HepG2 (cell line): ENCODE measurements at regions not wholly inside any gene's neighbourhood (a gene's known extent, or its start where the extent isn't known, plus 50 kb on each side); places are given as distances from the start of the nearest gene placed in this dataset.

Source experiments
- BRD4 ChIP-seq: sonication (generic); formaldehyde crosslinking; IDR thresholded peaks from 2 replicates; pipeline ENCODE4 v1.4.0; 2020; ENCODE audit warnings: missing genetic modification reagents
- CREB1 ChIP-seq, 2 experiments: fragments of 450-650 bp in 1 of 2; IDR thresholded peaks; 2 replicates each; pipeline ENCODE4 v1.6.1; 2016 to 2017; ENCODE audit warnings: control low read depth in 1 of 2, mild to moderate bottlenecking in 1 of 2, missing compliant biosample characterization in 1 of 2, missing genetic modification characterization in 1 of 2
- HCFC1 ChIP-seq: fragments of 150-350 bp; IDR thresholded peaks from 2 replicates; pipeline ENCODE4 v1.6.1; 2014; ENCODE audit warnings: low read depth, low read length
- MBD4 ChIP-seq: IDR thresholded peaks from 2 replicates; pipeline ENCODE4 v1.6.1; 2012; ENCODE audit warnings: low read length, inconsistent platforms, borderline replicate concordance
- SMARCE1 ChIP-seq: fragments of 450-650 bp; IDR thresholded peaks from 2 replicates; pipeline ENCODE4 v1.6.1; 2017; ENCODE audit warnings: borderline replicate concordance
- SP4 ChIP-seq: sonication (generic); formaldehyde crosslinking; IDR thresholded peaks from 2 replicates; pipeline ENCODE4 v1.8.1; 2023; ENCODE audit warnings: mild to moderate bottlenecking, missing genetic modification reagents
- ZBTB43 ChIP-seq: sonication (generic); formaldehyde crosslinking; conservative IDR thresholded peaks from 2 replicates; pipeline ENCODE4 v1.4.0; 2020; ENCODE audit warnings: missing genetic modification reagents
- ZHX1 ChIP-seq: sonication (generic); formaldehyde crosslinking; IDR thresholded peaks from 2 replicates; pipeline ENCODE4 v1.8.1; 2022; ENCODE audit warnings: low read depth, mild to moderate bottlenecking, missing genetic modification reagents
- ZNF737 ChIP-seq: sonication (generic); formaldehyde crosslinking; IDR thresholded peaks from 2 replicates; pipeline ENCODE4 v1.5.0; 2020; ENCODE audit warnings: missing genetic modification reagents, mild to moderate bottlenecking, borderline replicate concordance
- TF ChIP-seq, protein P1 (sequence below): sonication (generic); formaldehyde crosslinking; conservative IDR thresholded peaks from 2 replicates; pipeline ENCODE4 v1.4.0; 2020; ENCODE audit warnings: mild to moderate bottlenecking, missing genetic modification reagents, moderate library complexity
- TF ChIP-seq, protein P2 (sequence below), 2 experiments: fragments of 450-650 bp in 1 of 2; sonication (generic) in 1 of 2; formaldehyde crosslinking; IDR thresholded peaks; 2 replicates each; pipeline versions ENCODE4 v1.5.0 to v1.8.0; 2020 to 2022; ENCODE audit warnings: mild to moderate bottlenecking in 1 of 2, missing genetic modification reagents in 1 of 2

DNA sequence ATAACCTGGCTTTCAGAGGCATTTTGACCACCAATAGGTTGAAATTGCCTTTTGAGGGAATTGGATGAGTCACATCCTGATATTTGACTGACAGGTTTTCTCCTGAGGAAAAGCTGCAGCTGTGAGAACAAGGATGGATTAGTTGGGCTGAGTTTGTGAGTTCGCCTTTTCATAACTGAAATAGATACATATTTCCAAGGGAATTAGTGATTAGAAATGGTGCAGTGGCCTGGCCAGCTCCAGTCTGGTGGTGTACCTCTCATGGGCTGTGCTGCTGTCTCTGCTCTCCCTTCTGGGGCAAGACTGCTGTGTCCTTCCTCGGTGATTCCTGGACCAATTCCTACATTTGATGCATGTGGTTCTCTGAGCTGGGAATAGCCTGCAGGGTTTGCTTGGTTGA lies 341.3 kb downstream of the TSN start (continued):
- TF ChIP-seq, protein P1, sequence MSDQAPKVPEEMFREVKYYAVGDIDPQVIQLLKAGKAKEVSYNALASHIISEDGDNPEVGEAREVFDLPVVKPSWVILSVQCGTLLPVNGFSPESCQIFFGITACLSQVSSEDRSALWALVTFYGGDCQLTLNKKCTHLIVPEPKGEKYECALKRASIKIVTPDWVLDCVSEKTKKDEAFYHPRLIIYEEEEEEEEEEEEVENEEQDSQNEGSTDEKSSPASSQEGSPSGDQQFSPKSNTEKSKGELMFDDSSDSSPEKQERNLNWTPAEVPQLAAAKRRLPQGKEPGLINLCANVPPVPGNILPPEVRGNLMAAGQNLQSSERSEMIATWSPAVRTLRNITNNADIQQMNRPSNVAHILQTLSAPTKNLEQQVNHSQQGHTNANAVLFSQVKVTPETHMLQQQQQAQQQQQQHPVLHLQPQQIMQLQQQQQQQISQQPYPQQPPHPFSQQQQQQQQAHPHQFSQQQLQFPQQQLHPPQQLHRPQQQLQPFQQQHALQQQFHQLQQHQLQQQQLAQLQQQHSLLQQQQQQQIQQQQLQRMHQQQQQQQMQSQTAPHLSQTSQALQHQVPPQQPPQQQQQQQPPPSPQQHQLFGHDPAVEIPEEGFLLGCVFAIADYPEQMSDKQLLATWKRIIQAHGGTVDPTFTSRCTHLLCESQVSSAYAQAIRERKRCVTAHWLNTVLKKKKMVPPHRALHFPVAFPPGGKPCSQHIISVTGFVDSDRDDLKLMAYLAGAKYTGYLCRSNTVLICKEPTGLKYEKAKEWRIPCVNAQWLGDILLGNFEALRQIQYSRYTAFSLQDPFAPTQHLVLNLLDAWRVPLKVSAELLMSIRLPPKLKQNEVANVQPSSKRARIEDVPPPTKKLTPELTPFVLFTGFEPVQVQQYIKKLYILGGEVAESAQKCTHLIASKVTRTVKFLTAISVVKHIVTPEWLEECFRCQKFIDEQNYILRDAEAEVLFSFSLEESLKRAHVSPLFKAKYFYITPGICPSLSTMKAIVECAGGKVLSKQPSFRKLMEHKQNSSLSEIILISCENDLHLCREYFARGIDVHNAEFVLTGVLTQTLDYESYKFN (CRISPR knock-in tag) = no peak
- TF ChIP-seq BRD4 (no peak), CREB1 (IDR thresholded peaks at IDR 0.05) (no peak), CREB1 (CRISPR knock-in tag; IDR thresholded peaks at IDR 0.05) (no peak), ZHX1 (CRISPR knock-in tag) (no peak), SMARCE1 (no peak), HCFC1 (no peak), ZBTB43 (CRISPR knock-in tag) (no peak), SP4 (CRISPR knock-in tag) (no peak), ZNF737 (CRISPR knock-in tag) (no peak), MBD4 (no peak)
- TF ChIP-seq, protein P2, sequence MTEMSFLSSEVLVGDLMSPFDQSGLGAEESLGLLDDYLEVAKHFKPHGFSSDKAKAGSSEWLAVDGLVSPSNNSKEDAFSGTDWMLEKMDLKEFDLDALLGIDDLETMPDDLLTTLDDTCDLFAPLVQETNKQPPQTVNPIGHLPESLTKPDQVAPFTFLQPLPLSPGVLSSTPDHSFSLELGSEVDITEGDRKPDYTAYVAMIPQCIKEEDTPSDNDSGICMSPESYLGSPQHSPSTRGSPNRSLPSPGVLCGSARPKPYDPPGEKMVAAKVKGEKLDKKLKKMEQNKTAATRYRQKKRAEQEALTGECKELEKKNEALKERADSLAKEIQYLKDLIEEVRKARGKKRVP (CRISPR knock-in tag; IDR thresholded peaks at IDR 0.05) = no peak
- TF ChIP-seq, all 625 proteins: peak for 0
